ENCODE measurements at regions not wholly inside any gene's neighbourhood (a gene's known extent, or its start where the extent isn't known, plus 50 kb on each side); places are given as distances from the start of the nearest gene placed in this dataset.

GRCh38 chr2:134788417-134788816, 50.0 kb upstream of the ACMSD start:
- TF ChIP-seq CTCF (IDR thresholded peaks at IDR 0.05) = no peak
- TF ChIP-seq POLR2A (IDR thresholded peaks at IDR 0.05) = no peak
